Tibial nerve (tissue), 4 donors: ENCODE measurements at regions not wholly inside any gene's neighbourhood (a gene's known extent, or its start where the extent isn't known, plus 50 kb on each side); places are given as distances from the start of the nearest gene placed in this dataset.

Experiments
- DNase-seq, 2 donors: peaks; one replicate each; pipeline ENCODE4 v3.0.0-alpha.2; 2019; ENCODE audit warnings: low spot score in 2 of 2
- H3K27ac ChIP-seq, 4 donors: fragments of 200-600 bp; sonication (generic) in 3 of 4; one replicate each; pipeline ENCODE4 v1.5.1; 2017 to 2019; ENCODE audit warnings: mild to moderate bottlenecking in 1 of 4
- H3K27me3 ChIP-seq, 2 donors: fragments of 200-600 bp; sonication (generic) in 1 of 2; one replicate each; pipeline versions ENCODE4 v1.5.1 to v1.6.0; 2017 to 2019
- H3K36me3 ChIP-seq, 3 donors: fragments of 200-600 bp; sonication (generic); one replicate each; pipeline ENCODE4 v1.5.1; 2018 to 2019
- H3K4me1 ChIP-seq, 4 donors: fragments of 200-600 bp; sonication (generic) in 3 of 4; one replicate each; pipeline ENCODE4 v1.5.1; 2017 to 2019
- H3K4me3 ChIP-seq, 4 donors: fragments of 200-600 bp; sonication (generic) in 3 of 4; one replicate each; pipeline ENCODE4 v1.5.1; 2017 to 2019; ENCODE audit warnings: mild to moderate bottlenecking in 1 of 4, moderate library complexity in 1 of 4
- H3K9me3 ChIP-seq, 4 donors: fragments of 200-600 bp; sonication (generic) in 3 of 4; one replicate each; pipeline ENCODE4 v1.5.1; 2017 to 2019
- EP300 ChIP-seq, 2 donors: sonication (generic); formaldehyde crosslinking; IDR thresholded peaks; one replicate each; pipeline ENCODE4 v1.6.1; 2017; ENCODE audit warnings: antibody characterized with exemption in 2 of 2, mild to moderate bottlenecking in 1 of 2
- POLR2A ChIP-seq, 2 donors: fragments of 450-650 bp; IDR thresholded peaks; one replicate each; pipeline ENCODE4 v1.6.1; 2017; ENCODE audit warnings: antibody characterized with exemption in 2 of 2, mild to moderate bottlenecking in 2 of 2, moderate library complexity in 2 of 2
- WGBS, 2 donors: methylation state at CpG; one replicate each; pipeline ENCODE4 v1.1.5; 2018; 5-methylcytosine and 5-hydroxymethylcytosine counted together
- TF ChIP-seq, protein P1 (sequence below), 5 experiments: fragments of 200-600 bp in 3 of 5; fragments of 450-650 bp in 2 of 5; sonication (generic) in 3 of 5; IDR thresholded peaks; one replicate each; pipeline ENCODE4 v1.5.1; 2016 to 2019; ENCODE audit warnings: antibody characterized with exemption in 5 of 5, mild to moderate bottlenecking in 3 of 5, moderate library complexity in 2 of 5

DNA sequence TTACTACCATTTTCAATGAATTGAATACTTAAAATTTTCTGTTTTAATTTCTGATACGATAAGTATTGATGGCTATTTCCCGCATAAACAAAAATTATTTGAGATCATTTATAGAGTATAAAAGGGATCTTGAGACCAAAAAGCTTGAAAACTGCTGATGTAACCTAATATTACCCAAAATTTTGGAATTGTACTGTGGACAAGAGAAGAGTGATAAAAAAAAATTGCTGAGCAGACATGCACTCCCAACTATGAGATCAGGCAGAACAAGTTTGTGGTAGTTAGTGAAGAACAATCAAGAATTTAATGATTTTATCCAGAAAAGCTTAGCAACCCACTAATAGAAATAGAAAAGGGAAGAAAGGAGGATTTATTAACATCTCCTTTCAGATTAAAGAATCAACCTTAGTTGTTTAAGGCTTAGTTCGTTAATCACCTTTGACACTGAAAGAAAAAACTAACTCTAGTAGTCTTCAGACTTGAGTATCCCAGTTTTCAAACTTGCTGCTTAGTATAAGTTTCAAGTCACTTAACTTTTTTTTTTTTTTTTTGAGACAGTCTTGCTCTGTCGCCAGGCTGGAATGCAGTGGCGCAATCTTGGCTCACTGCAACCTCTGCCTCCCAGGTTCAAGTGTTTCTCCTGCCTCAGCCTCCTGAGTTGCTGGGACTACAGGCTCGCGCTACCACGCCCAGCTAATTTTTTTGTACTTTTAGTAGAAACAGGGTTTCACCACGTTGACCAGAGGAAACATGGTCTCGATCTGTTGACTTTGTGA, 50.6 kb upstream of the ZC3HAV1 start:
- Histone ChIP-seq H3K4me3 (no peak overlapping the region), H3K36me3 (peaks cover 0 to 56% (median 0%) of the 10 kb centered on the region in 3 donors), H3K4me1 (no peaks in the 10 kb centered on the region), H3K27me3 (no peaks in the 10 kb centered on the region), H3K27ac (no peak overlapping the region), H3K9me3 (peaks cover 0 to 6% (median 3%) of the 10 kb centered on the region in 4 donors)
- no peak for DNase-seq
- no peak for TF ChIP-seq EP300 (IDR thresholded peaks at IDR 0.05)
- TF ChIP-seq, protein P1, sequence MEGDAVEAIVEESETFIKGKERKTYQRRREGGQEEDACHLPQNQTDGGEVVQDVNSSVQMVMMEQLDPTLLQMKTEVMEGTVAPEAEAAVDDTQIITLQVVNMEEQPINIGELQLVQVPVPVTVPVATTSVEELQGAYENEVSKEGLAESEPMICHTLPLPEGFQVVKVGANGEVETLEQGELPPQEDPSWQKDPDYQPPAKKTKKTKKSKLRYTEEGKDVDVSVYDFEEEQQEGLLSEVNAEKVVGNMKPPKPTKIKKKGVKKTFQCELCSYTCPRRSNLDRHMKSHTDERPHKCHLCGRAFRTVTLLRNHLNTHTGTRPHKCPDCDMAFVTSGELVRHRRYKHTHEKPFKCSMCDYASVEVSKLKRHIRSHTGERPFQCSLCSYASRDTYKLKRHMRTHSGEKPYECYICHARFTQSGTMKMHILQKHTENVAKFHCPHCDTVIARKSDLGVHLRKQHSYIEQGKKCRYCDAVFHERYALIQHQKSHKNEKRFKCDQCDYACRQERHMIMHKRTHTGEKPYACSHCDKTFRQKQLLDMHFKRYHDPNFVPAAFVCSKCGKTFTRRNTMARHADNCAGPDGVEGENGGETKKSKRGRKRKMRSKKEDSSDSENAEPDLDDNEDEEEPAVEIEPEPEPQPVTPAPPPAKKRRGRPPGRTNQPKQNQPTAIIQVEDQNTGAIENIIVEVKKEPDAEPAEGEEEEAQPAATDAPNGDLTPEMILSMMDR (IDR thresholded peaks at IDR 0.05) = no peak
- TF ChIP-seq POLR2A (IDR thresholded peaks at IDR 0.05) = no peak
- WGBS, 2 donors = 96% methylated on average over 10 of the region's 10 CpGs

DNA sequence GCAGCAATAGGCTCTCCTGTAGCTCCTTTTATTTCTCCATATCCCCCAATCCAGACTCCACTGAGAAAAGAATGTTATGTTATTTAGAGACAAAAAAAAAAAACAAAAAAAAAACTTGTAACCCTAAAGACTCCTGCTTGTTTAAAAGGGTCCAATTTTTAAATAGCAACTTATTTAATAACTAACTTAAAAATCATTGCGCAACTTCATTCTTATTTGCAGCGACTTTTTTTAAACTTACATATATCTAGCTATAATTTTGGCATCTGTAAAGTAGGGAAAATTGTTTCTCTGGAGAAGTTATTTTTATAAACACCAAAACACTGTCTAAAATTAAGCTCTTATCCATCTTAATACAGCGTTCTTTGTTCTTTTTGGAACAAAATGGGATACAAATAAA, 59.0 kb upstream of the ZC3HAV1 start:
- no peaks in the 10 kb centered on the region for H3K27me3 ChIP-seq
- H3K27ac ChIP-seq = no peak overlapping the region
- peaks cover 0 to 43% (median 0%) of the 10 kb centered on the region in 3 donors for H3K36me3 ChIP-seq
- H3K4me3 ChIP-seq = no peak overlapping the region
- no peaks in the 10 kb centered on the region for H3K4me1 ChIP-seq
- DNase-seq = no peak
- H3K9me3 ChIP-seq = no peaks in the 10 kb centered on the region
- TF ChIP-seq POLR2A (IDR thresholded peaks at IDR 0.05) (no peak), EP300 (IDR thresholded peaks at IDR 0.05) (no peak)
- TF ChIP-seq, protein P1 (IDR thresholded peaks at IDR 0.05) = no peak
- 80 to 83% methylated on average over 3 of the region's 3 CpGs for WGBS, 2 donors

DNA sequence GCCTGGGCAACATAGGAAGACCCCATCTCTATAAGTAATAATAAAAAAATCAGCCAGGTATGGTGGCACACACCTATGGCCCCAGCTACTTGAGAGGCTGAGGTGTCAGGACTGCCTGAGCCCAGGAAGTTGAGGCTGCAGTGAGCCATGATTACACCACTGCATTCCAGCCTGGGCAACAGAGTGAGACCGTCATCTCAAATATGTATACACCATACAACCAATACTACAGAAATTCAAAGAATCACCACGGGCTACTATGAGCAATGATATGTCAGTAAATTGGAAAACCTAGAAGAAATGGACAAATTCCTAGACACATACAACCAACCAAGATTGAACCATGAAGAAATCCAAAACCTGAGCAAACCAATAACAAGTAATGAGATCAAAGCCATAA, 60.3 kb upstream of the ZC3HAV1 start:
- TF ChIP-seq, protein P1 (IDR thresholded peaks at IDR 0.05) = no peak
- TF ChIP-seq POLR2A (IDR thresholded peaks at IDR 0.05) (no peak), EP300 (IDR thresholded peaks at IDR 0.05) (no peak)
- H3K27me3 ChIP-seq = no peaks in the 10 kb centered on the region
- no peak overlapping the region for H3K27ac ChIP-seq
- no peak overlapping the region for H3K4me3 ChIP-seq
- H3K4me1 ChIP-seq = no peaks in the 10 kb centered on the region
- no peak for DNase-seq
- H3K9me3 ChIP-seq = no peaks in the 10 kb centered on the region
- 83 to 100% methylated on average over 2 of the region's 2 CpGs for WGBS, 2 donors
- peaks cover 0 to 44% (median 0%) of the 10 kb centered on the region in 3 donors for H3K36me3 ChIP-seq

DNA sequence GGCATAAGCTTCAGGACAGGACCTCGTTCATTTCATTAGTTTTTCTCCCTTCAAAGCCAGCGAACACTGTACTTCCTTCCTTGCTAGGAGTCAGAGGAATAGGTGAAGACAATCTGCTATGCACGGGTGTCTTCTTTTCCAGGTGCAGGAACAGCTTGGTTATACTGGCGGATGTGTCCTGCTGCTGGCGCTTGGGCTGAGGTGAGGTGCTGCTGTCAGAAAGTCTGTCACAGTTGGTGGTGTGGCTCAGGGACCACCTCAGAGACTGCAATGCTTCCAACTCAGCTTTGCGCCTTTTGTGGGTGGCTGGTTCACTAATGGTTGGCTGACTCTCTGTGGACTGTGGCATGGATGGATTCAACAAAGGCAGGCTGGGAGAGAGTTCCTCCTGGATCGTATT, 58.3 kb upstream of the UBN2 start:
- peaks cover 0 to 42% (median 0%) of the 10 kb centered on the region in 3 donors for H3K36me3 ChIP-seq
- 92 to 94% methylated on average over 6 to 7 of the region's 7 CpGs for WGBS, 2 donors

DNA sequence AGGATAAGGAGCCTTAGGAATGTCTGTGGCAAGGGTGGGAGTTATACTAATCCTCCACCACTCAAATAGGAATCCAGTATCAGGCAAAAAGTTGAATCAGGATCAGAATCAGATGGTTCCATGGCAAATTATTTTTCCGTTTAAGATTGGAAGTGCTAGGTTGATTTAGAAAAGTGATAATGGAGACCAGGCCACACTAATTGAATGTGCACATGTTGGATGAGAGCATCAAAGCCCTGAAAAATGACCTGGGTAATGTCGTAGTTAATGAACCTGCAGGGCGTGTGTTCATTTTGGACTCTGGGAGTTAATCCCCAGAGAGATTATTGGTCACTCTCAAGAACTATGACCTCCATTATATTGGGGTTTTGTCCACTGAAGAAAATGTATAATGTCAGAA, 53.3 kb upstream of the UBN2 start:
- DNase-seq = no peak
- no peaks in the 10 kb centered on the region for H3K27me3 ChIP-seq
- H3K36me3 ChIP-seq = peaks cover 0 to 53% (median 0%) of the 10 kb centered on the region in 3 donors
- WGBS, 2 donors = 82 to 86% methylated on average over 3 of the region's 3 CpGs
- H3K9me3 ChIP-seq = no peaks in the 10 kb centered on the region
- H3K4me1 ChIP-seq = no peaks in the 10 kb centered on the region
- TF ChIP-seq EP300 (IDR thresholded peaks at IDR 0.05) (no peak), POLR2A (IDR thresholded peaks at IDR 0.05) (no peak)
- TF ChIP-seq, protein P1 (IDR thresholded peaks at IDR 0.05) = no peak
- H3K4me3 ChIP-seq = no peak overlapping the region
- H3K27ac ChIP-seq = no peak overlapping the region

More for the DNA sequence above, 58.3 kb upstream of the UBN2 start:
- no peak overlapping the region for H3K4me3 ChIP-seq
- H3K27me3 ChIP-seq = no peaks in the 10 kb centered on the region
- H3K4me1 ChIP-seq = no peaks in the 10 kb centered on the region
- no peak for DNase-seq
- no peak overlapping the region for H3K27ac ChIP-seq
- TF ChIP-seq EP300 (IDR thresholded peaks at IDR 0.05) (no peak), POLR2A (IDR thresholded peaks at IDR 0.05) (no peak)
- TF ChIP-seq, protein P1 (IDR thresholded peaks at IDR 0.05) = no peak
- no peaks in the 10 kb centered on the region for H3K9me3 ChIP-seq
